ENCODE measurements at regions not wholly inside any gene's neighbourhood (a gene's known extent, or its start where the extent isn't known, plus 50 kb on each side); places are given as distances from the start of the nearest gene placed in this dataset.

DNA sequence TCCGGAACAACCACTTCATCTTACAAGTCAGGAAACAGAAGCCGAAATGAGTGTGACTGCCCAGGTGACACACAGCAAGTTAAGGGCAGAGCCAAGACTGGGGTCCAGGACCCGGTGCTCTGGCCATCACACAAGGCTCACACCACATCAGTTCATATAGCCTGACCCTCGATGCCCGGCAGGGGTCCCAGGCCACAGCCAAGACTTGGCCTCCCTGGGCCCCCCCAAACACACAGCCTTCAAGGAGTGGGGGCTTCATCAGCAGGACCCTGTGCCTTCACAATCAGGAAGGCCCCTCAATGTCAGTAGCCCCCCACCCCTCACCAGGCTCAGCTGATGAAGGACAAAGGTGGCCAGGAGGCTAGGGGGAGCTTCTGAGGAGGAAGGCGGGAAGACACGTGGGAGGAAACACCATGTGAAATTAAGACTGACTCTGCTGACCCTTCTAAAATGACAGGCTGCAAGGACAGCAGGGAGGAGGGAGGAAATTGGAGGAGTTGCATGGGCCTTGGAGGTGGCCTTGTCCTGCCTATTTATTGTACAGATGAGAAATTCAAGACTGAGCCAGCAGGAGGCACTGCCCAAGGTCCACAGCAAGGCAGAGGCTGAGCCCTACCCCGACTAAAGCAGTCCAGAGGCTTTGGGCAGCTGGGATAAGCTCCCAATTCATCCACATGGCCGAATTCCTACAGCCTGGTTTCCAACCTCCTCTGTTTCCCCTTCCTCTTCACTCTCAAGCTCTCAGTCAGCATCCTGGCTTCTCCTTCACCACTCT, 216.1 kb upstream of the ZMIZ1 start:
- TF ChIP-seq POLR2AphosphoS5 (IDR thresholded peaks at IDR 0.05; ENCODE audit: borderline replicate concordance, low read depth, low read length), result no peak
- TF ChIP-seq EZH2 (IDR thresholded peaks at IDR 0.05), result no peak
- no peak for TF ChIP-seq FOXP2 (optimal IDR thresholded peaks at IDR 0.05; ENCODE audit: control extremely low read depth, extremely low read length, insufficient read depth)

Data from SK-N-MC (cell line).